NCI-H1436 treated with DMSO at 0.1 percent for 48 hours (cell line): ENCODE measurements at regions not wholly inside any gene's neighbourhood (a gene's known extent, or its start where the extent isn't known, plus 50 kb on each side); places are given as distances from the start of the nearest gene placed in this dataset.

Experiments used
- DNase-seq: peaks from one replicate; lab custom pipeline; 2025; lab: John Stamatoyannopoulos, UW

DNA sequence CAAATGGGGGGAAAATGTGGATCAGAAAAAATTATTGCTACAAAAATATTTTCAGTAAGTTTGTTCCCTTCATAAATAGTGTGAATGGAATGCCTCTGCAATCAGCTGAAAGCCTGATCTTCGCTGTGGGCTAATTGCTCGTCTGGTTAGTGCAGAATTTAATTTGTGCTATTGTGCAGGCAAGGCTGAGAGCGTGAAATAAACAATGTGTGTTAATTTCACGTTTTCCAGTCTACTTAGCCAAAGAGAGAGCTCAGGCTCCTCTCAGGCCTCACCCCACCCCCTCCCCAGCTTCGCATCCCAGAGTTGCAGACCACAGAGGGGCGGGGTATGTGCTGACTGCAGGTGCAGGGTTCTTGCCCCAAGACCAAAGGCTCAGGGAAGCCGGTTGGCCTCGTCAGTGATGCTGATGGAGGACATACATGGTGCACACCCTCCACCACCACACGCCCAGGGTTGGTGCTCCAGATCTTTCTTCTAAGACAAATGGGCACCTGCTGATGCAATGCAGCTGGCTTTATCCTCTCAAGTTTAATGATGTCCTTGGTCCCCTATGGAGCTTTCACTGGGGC is 302.6 kb upstream of the SLC14A2 start:
- DNase-seq = no peak

DNA sequence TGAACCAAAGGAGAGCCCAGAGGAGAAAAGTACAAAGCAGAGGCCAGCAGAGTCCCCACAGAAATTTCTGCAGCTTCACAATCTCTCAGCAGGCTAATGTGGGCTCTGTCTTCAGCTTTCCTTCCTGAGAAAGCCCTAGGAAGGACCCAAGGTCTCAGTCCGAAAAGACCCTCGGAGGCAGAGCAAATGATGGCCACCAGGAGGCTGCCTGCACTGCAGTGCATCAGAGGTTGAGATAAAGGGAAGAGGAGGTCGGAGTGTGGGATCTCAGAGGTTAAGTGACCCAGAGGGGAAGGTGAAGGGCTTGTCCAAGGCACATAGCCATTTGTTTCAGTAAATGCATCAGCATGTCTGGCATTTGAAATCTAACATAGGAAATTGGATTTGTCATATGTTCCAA is 299.1 kb upstream of the SLC14A2 start:
- no peak for DNase-seq

DNA sequence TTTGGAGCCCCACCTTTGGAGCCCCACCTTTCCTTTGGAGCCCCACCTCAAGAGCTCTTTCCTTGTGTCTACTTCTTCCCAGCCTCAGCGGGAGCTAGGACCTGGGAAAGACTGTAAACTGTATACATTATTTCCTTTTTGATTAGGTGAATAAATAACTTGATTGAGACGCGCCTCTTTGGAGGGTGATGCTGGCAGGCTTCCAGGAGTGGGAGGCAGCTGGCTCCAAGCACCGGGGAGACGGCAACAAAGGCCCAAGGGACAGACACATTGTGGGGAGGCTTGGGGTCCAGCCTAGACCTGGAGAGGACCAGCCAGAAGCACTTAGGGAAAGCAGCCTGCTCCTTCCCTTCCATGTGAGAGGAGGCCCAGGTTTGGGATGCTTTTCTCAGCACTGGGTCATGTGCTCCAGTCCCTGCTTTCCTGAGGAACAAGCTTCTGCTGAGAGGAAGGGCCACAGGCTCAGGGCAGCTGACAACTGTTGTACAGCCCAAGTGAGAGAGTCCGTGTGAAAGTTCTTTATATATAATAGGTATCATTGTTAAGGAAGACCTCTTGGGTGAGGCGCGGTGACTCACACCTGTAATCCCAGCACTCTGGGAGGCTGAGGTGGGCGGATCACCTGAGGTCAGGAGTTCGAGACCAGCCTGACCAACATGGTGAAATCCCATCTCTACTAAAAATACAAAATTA is 297.2 kb upstream of the SLC14A2 start:
- no peak for DNase-seq

DNA sequence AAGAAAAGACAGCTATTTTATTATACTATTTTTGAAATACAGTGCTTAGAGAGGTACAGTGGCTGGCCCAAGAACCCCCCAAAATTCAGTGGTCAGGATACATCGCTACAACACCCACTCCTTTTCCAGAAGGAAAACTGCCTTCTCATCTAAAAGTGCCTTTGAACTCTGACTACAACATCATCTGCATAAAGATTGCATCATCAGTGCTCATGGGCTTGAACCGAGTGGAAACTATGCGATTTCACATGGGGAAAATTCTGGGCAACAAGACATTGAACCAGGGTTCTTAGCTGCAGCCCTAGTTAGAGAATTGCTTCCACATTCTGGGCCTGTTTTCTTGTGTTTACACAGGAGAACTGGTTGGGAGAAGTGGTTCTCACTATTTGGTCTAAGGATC is 294.6 kb upstream of the SLC14A2 start:
- DNase-seq = no peak

DNA sequence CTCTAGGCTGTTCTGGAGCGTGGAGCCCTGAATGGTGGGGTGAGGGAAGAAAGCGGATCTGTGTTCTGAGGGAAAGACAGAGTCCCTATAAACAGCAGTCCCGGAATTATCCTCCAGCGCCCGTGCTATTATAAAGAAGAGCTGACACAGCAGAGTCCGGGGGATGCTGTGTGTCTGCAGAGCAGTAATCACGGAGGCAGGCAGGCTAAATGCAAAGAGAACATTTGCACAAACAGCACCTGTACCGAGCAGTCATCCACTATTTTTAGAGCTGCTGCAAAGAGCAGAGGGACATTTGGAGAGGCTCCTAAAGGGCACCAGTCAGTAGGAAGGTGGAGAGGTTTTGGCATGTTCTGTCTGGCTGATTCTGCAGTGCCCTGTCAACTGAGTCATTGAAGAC is 293.8 kb upstream of the SLC14A2 start:
- no peak for DNase-seq

DNA sequence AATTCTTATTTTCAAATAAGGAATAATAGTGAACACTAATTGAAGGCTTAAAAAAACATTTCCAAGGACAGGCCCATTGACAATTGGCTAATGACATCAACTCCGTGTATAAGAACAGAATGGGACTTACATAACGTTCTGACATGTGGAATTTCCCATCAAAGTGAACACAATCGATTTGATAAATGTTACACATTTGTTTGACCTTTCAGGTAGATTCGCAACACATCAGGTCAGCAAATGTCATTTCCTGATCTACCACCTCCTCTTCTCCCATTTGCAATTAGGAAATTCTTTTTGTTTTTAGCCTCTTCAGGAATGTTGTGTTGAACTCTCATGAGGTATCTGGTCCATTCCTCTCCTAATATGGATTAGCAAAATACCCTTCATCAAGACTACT is 292.9 kb upstream of the SLC14A2 start:
- DNase-seq = no peak

DNA sequence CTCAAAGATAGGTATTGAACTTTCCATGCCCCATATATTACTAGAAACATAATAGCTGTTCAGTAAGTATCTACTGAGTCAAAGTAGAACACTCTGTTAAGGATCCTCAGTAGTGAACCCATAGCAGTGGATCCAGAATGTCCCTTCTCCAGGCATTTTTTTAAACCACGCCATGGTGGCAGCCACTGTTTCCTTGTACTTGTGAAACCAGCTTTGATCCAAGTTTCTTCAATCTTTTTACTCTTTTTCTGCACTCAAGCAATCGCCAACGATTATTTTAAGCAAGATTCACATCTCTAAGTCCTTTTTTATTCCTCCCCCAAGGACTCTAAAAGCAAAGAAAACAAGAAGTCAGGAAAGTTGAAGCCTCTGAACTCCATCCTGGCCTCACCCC is 291.2 kb upstream of the SLC14A2 start:
- DNase-seq = no peak

DNA sequence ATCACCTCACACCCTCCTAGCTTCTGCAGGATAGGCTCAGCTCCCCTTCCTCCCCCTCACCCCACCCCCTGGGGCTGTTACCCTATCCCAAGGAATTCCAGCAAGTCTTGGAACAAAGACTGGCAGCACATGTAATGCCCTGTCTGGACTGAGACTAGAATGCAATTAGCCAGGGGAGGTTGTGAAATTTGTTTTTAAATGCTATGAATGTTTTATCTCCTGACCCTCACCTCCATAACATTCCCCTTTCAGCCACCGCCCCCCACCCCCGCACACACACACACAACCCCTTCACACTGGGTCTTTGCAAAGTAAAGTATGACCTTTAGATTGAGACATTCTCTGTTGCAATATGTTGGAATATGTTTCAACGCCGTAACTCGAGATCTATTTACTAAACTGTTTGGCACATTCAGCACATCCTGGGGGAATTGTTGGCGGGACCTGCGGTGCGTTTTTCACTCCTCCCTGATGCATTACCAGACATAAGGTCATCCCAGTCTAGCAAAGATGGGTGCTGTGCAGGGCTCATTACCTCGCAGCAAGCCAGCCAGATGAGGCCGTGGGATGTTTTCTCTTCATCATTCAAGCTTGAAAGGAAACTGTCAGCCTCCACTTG is 290.7 kb upstream of the SLC14A2 start:
- DNase-seq = no peak

DNA sequence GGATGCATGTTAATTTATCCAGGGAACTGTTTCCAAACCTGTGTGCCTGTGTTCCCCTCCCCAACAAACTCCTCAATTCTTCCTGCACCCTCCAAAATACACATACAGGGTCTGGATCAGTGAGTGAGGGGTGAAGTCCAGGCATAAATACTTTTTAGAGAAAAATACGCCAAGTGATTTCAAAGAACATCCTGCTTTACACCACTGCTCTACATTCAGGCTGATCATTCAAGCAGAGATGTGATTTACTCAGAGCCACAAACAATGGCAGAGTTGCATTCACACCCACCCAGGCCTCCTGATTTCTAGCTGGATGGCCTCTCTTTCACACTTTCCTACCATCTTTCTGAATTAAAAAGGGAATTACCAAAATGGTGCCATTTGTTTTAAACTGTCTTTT is 289.5 kb upstream of the SLC14A2 start:
- no peak for DNase-seq

DNA sequence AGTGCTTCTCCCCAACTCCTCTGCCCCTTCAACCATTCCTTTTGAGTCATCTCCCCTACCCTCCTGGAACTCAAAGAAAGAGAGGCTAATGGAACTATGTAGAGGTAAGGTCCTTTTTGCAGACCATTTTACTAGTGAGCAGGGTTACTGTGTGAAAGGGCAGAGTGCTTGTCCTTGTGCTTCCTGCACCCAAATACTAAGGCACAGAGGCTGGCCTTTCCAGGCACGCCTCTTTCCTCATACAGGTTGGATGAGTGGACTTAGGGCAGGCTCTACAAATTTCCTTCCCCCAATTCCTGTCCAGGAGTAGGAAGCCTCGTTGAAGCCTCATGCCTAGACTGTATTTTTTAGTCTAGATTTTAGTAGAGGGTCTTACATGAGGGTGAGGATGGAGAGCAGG is 288.8 kb upstream of the SLC14A2 start:
- no peak for DNase-seq

DNA sequence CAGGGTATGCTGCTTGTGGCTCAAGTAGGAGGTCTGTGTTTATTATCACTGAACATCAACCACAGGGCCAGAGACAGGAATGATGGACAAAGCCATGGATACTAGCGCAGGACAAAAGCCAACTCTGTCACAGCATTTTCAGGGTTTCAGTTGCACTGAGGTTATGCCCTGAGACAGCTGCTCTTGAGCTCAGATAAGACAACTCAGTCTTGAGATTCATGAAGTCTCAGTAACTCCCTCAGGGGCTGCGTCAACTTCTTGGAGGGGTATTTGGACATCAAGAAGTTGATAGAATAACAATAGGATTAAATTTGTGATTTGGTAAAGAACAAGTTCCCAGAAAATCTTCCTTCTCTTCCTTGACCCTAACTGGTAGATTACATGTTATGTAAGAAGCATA is 287.0 kb upstream of the SLC14A2 start:
- DNase-seq = no peak

DNA sequence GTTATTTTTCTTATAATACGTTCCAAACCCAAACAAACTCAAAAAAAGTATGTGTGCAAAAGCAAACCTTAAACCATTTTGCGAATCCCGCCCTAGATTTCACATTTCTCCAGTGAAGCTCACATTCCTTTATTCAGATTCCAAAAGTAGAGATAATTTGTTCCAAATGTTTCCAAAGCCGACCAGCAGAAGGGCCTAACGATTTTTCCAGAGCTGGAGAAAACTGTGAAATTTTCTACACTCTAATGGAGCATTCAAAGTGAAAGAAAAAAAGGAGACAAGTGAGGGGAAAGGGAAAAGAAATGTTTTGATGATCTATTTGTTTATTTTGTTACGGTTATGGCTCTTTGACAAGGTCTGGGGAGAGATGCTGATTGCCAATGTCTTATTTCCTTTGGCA is 286.5 kb upstream of the SLC14A2 start:
- DNase-seq = no peak

DNA sequence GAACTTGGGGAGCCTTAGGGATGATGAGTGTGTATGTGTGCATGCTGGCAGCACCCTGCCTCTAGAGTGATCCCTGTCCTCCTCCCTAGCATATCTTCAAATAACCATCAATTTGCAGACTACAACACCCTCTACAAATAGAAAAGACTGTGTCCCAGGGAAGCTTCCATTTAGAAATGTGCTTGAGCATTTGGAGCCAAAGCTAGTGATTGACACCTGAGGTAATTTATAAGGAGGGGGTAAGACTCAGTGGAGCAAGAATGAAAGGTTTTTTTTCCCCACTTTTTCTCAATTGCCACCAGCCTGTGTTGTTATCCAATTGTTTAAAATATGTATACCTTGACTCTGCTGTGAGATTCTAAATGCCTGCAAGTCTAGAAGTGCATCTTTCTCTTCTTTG is 286.0 kb upstream of the SLC14A2 start:
- no peak for DNase-seq

DNA sequence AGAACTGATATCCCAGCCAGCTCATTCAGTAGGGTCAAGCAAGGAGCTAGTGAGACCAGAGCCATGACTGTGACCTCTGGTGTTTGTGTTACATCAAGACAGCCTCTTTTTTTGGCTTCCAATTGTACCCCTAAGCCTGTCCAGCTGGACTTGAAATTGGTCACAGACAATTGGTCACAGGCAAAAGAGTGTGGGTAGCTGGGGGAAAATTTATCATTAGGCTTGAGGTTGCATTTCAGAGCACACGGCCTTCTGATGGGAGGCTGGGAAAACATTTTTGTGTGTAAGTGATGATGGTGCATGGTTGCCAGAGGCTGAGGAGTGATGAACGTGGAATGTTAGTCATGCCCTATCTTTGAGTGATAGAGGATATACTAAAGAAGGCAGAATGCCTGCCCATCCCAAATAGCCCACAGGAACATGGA is 285.1 kb upstream of the SLC14A2 start:
- no peak for DNase-seq

DNA sequence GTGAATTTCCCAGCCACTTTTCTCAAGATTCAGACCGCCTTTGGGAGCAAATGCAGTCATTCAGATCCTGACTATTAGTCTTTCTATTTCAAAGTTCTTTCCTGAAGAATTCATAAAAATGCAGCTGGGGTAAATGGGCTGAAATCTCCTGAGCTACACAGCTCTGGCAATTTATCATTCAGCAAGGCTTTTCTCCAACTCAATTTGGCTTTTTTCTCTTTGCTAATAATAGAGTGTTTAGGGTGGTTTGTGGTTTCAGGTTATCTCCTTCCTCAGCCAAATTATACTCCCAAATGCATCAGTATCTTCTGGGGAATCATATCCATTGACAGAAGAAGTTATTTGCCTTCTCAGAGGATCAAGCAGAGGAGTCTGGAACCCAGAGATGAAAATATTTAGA is 282.4 kb upstream of the SLC14A2 start:
- DNase-seq = no peak

DNA sequence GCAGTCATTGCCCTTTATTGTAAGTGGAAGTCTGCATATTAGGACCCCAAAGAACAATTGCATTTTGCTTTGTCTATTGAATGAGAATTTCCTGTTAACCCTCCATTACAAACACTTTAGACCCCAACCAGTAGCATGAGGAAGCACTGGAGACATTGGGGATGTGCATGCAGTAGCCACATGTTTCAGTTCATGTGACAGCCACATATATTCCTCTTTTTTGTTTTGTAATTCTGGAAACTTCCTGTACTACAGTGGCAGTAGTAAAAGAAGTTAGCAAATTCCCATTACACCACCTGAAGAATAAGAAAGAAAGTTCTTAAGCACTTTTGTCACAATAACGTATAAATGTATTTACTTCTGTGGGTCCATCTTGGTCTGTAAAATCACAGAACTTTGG is 281.1 kb upstream of the SLC14A2 start:
- no peak for DNase-seq

DNA sequence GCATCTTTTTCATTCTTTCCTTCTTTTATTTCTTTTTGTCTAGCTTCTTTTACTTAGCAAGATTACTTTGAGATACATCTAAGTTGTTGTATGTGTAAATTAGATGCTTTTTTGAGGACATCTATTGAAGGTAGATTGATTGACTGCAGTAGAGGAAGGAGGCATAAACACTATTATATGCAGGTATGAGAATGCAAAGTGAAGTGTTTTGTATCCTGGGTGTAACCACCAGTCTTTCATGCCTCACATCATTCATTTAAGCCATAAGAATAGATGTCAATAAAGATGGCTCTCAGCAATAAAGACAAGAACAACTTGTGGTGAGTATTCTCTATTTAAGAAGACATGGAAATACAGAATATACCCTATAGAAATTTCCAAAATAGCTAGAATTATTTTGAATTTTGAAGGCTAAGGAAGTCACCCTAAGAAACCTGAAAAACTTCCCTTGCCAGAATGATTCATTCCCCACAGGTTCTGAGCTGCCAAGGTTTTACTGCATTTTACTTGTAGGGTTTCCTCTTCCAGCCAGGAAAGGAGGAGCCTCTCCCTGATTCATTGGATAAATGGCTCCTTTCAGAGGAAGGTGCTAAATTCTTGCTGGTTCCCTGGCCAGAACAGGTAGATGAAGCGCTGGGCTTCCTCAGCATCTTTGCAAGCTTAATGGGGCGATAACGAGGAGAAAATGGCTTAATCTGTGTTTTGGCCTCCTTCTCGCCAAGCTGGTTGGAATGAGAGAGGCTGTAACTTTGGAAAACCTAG is 279.8 kb upstream of the SLC14A2 start:
- DNase-seq = no peak

DNA sequence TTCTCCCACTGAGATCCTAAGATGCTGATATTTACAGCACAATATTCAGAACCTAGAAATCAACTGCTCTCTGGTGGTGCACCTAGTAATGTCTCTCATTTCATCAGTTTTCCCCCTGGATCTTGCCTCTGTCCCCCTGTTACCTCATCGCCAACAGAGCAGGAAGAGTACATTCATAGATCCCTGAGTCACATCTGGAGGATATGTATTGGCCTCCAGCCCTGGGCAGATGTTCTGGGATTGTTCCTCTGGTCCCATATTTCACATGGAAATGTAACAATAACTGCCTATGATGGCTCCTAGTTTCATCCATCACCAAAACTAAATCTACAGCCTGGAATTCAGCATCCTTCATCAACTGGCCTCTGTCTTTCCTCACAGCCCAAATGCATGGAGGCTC is 278.8 kb upstream of the SLC14A2 start:
- DNase-seq = no peak

DNA sequence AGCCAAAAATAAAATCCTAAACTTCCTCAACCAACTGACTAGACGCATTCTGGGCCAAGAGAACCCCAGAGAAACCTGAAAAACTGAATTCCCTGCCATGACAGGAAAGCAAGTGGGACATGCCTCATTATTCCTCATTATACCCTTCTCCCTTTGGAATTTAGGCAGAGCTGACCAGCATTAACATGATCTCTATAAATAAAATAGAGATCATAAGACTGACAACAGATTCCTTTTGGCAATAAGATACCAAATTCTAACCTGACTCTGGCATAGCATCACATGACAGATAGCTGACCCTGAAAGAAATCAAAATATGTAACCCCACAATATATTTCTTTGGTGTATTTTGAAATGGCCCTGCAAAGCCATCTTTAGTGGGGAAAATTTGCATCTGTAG is 277.8 kb upstream of the SLC14A2 start:
- DNase-seq = no peak

DNA sequence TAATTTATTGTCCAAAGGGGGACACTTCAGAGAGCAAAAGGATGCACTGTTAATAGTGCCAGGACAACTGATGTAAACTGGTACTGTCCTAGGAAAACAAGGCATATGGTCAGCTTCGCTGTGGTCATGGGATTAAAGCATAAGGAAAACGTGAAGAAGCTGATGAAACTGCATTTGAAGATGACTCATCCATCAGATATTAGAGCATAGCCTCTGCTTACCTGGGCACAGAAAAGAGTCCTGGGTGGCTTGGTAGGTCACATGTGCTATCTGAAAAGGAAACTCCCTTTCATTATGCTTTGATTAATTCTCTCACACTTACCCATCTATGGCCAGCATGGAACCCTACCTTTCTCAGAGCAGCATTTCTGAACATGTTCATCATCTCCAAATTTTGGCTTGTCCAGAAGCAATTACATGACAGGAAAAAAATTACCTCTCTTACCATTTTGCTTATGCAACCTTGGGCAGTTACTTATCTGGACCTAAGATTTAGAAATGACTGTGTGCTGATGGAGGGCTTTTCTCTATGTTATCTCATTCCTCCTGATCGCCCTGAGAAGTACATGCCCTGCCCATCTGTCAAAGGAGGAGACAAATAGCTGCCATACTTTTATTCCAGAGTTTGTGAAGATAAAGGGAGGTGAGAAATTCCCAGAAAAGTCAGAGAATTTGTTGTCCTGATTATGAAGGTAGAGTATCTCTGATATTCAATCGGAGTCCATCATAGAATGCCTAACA is 275.3 kb upstream of the SLC14A2 start:
- DNase-seq = no peak

DNA sequence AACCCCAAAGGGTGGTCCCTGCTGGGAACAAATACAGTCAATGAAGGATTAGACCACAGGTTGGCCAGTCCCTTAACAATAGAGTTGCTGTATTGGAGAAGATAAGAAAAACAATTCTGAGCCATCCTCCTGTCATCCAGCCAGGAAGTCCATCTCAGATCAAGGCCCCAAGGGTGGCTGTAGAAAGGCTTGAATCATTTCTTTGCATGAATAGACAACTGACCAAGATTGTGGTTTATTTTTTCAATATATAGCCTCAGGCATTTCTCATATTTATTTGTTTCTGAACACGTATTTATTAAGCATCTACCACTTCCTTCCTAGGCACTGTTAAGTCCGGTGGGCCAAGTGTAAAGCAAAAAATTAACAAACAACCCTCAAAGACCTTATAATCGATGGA is 274.4 kb upstream of the SLC14A2 start:
- no peak for DNase-seq

DNA sequence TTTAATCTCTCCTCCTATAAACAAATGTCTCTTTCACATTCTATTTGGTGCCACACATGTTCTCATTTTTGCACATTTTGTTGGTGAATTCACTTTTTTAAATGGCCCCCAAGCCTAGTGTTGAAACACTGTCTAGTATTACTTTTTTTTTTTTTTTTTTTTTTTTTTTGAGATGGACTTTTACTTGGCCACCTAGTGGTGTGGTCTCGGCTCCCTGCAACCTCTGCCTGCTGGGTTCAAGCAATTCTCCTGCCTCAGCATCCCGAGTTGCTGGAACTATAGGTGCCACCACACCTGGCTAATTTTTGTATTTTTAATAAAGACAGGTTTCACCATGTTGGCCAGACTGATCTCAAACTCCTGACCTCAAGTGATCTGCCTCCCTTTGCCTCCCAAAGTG is 273.8 kb upstream of the SLC14A2 start:
- DNase-seq = no peak
